Fibroblast of villous mesenchyme (primary cell): ENCODE measurements at regions not wholly inside any gene's neighbourhood (a gene's known extent, or its start where the extent isn't known, plus 50 kb on each side); places are given as distances from the start of the nearest gene placed in this dataset.

Experiments
- DNase-seq: peaks from one replicate; pipeline ENCODE4 v3.0.0-alpha.2; 2010; ENCODE audit warnings: low read depth
- H3K4me3 ChIP-seq: 2 replicates; pipeline ENCODE4 v1.5.1; 2011; ENCODE audit warnings: low read depth, mild to moderate bottlenecking, low read length
- TF ChIP-seq, protein P1 (sequence below): IDR thresholded peaks from 2 replicates; pipeline ENCODE4 v1.5.1; 2012; ENCODE audit warnings: low read depth, mild to moderate bottlenecking, low read length; ENCODE audit not compliant: insufficient read depth

DNA sequence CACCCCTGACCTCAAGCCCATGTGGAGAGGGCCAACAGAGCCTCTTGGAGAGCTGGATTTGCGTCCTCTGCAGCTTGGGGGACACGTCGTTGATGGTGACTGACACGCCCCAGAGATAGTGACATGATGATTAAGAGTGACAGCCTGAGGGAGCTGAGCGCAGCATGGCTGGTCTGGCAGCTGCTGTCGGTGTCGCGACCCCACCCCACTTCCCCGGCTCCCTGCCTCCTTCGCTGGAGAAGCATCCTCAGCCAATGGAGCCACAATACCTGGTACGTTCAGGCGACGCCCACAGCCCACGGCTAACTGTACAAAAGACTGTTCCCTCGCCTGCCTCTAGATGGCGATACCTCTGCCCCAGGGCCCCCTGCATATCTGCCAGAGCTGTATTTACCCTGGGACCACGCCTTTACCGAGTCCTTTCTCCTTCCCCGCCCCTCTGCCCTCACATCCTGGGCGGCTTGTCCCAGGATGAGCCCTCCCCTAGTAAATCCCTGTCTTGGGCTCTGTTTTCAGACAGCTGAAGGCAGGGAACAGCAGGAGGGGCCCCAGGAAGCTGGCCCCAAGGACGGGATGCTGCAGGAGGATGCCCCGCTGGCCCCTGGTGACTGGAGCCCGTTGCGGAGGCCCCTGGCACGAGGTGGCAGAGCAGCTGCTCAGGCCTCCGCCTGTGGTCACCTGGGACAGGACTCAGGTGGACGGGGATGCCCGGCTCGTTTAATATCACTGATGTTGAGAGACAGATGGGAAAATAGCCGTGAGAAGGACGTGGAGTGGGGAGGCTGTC lies 90.6 kb downstream of the RPS6KA4 start:
- TF ChIP-seq, protein P1, sequence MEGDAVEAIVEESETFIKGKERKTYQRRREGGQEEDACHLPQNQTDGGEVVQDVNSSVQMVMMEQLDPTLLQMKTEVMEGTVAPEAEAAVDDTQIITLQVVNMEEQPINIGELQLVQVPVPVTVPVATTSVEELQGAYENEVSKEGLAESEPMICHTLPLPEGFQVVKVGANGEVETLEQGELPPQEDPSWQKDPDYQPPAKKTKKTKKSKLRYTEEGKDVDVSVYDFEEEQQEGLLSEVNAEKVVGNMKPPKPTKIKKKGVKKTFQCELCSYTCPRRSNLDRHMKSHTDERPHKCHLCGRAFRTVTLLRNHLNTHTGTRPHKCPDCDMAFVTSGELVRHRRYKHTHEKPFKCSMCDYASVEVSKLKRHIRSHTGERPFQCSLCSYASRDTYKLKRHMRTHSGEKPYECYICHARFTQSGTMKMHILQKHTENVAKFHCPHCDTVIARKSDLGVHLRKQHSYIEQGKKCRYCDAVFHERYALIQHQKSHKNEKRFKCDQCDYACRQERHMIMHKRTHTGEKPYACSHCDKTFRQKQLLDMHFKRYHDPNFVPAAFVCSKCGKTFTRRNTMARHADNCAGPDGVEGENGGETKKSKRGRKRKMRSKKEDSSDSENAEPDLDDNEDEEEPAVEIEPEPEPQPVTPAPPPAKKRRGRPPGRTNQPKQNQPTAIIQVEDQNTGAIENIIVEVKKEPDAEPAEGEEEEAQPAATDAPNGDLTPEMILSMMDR, result peak; percentile 90
- peak; percentile 34 for DNase-seq
- H3K4me3 ChIP-seq, result no peak overlapping the region

DNA sequence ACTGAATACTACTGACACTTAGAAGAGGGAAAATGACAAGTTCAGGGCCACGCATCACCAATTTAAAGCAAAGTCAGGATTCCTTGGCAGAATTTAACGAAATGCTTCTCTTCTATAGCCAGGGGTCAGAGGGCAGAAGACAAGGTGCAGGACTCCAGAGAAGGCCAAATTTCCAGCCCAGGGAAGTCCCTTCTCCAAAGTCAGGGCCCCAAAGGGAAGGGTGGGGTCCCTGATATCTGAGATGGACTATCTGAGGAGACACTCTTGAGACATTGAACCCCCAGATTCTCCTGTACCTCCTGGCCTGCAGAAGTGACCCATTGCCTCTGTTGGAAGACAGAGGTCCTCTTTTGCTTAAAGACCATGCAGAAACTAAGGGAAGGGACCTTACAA lies 91.2 kb downstream of the RPS6KA4 start:
- no peak overlapping the region for H3K4me3 ChIP-seq
- TF ChIP-seq, protein P1, result no peak
- no peak for DNase-seq

DNA sequence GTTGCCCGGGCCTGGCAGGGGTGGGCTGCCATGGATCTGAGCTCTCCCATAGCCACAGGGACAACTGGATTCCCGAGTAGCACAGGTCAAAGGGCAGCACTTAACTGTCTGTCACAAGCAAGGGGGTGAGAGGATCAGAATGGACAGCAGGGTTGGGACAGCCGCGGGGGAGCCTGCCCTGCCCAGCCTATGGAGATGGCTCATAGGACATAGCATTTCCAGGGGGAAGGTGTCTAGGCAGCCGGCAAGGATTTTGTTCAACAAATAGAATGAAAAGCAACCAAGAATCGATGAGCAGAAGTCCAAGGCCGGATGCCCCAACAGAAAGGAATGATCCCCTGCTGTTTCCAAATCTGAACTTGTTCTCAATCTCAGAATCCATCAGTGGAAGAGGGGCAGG lies 92.9 kb downstream of the RPS6KA4 start:
- no peak for DNase-seq
- H3K4me3 ChIP-seq, result no peak overlapping the region
- TF ChIP-seq, protein P1, result no peak

DNA sequence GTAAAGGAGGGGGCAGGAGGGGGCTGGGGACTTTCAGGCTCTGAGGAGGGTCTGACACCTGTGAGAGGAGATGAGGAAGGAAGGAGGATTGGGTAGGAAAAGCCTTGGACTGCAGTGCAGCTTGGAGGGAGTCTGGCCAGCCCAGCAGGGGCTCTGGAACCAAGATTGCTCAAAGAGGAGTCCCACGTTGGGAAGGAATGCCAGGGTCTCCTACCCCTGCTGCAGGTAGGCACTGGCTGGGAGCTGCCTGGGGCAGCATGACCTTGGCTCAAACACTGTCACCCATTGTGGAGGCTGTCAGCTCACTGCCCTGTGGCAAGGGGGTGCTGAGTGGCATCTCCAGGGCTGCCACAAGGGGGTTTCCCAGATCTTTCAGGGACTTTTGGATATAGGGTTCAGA lies 94.5 kb downstream of the RPS6KA4 start:
- no peak overlapping the region for H3K4me3 ChIP-seq
- no peak for DNase-seq
- TF ChIP-seq, protein P1, result no peak

DNA sequence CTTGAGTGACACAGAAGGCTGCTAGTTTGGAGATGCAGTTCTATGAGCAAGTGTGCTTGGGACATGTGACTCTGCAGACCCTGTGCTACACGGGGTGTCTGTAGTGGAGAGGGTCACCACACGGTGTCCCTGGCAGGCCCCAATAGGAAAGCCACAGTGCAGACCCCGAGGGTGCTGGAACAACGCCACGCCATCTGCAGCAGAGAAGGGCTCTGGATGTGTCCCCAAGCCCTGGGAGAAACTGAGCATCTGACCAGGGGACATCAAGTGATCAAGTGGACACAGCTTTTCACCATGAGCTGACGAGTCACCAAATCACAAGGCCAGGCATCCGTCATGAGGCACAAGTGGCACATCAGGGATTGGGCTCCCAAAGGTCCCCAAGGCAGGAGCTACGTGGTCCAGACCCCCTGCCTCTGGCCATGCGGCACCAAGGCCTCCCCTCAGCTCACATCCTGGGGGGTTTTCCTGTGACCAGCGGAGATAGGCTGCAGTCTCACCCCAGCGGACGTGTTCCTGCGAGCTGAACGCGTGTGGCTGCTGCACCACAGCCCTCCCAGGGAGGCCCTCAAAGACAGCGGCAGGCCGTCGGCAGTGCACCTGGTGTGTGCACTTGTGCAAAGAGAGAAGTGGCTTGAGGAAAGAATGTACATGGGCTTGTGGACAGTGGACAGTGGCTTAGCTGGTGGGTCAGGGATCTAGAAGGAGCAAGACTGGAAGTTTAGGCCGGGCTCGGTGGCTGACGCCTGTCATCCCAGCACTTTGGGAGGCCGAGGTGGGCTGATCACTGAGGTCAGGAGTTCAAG lies 96.7 kb downstream of the RPS6KA4 start:
- TF ChIP-seq, protein P1, result no peak
- DNase-seq, result no peak
- H3K4me3 ChIP-seq, result no peak overlapping the region

DNA sequence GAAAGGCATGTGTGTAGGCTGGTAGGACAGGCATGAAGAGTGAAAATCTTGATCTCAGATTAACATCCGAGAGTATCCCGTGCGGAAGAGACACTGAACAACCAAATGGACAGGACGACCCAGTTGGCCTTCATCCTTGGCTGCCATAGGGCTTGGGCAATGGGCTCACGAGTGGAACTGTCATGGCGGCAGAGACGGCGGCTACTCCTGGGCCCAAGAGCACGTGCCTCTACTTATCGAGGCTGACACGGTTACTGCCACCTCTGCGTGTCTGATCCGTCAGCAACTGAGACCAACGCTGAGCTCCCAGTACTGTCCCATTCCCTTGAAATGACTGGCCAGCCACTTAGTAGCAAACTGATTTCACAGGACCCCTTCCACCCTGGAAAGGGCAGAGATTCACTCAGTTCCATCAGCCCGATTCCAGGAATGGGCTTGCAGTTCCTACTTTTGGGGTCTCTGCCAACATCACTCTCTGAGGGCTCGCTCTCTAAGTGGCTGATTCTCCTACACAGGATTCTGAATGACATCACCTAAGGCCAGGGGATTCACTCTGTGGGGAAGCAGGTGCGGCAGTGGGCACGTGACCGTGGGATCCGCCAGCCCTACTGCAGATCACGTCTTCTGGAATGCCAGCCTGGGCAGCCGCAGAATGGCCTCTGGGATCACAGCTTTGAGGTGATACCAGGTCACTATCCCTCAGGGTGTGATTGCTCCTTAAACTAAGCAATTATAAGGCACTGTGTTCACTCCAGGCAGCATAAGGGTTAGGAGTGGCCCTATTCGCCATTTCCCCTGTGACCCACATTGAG lies 97.8 kb downstream of the RPS6KA4 start:
- no peak for DNase-seq
- TF ChIP-seq, protein P1, result no peak
- H3K4me3 ChIP-seq, result no peak overlapping the region
